Astrocyte of the spinal cord (primary cell): ENCODE measurements at regions not wholly inside any gene's neighbourhood (a gene's known extent, or its start where the extent isn't known, plus 50 kb on each side); places are given as distances from the start of the nearest gene placed in this dataset.

Experiments
- DNase-seq: peaks from one replicate; pipeline ENCODE4 v3.0.0; 2011; ENCODE audit warnings: low read depth, low spot score
- H3K4me3 ChIP-seq: 2 replicates; pipeline ENCODE4 v1.5.1; 2011; ENCODE audit warnings: low read depth, mild to moderate bottlenecking, low read length, moderate library complexity
- CTCF ChIP-seq: IDR thresholded peaks from 2 replicates; pipeline ENCODE4 v1.5.1; 2012; ENCODE audit warnings: low read depth, mild to moderate bottlenecking, low read length, inconsistent platforms
- in situ Hi-C: cut with HindIII; loops from 2 replicates; pipeline ENCODE4 v1.10.0; 2017; ENCODE audit warnings: low sequenced_read_pairs

- DNase-seq = no peak
- TF ChIP-seq CTCF = no peak
- in situ Hi-C loops = no loop called here
- H3K4me3 ChIP-seq = no peak overlapping the region
These were observed 810.1 kb upstream of the CELF2 start for GRCh38 chr10:10207538-10207937.

GRCh38 chr10:10208196-10208595 lies 809.5 kb upstream of the CELF2 start:
- DNase-seq = no peak
- in situ Hi-C loops = no loop called here
- no peak for TF ChIP-seq CTCF
- no peak overlapping the region for H3K4me3 ChIP-seq

GRCh38 chr10:10209167-10209566 lies 808.5 kb upstream of the CELF2 start:
- in situ Hi-C loops = no loop called here
- TF ChIP-seq CTCF = no peak
- no peak overlapping the region for H3K4me3 ChIP-seq
- no peak for DNase-seq

GRCh38 chr10:10211409-10211808 lies 806.3 kb upstream of the CELF2 start:
- in situ Hi-C loops = no loop called here
- no peak for DNase-seq
- no peak for TF ChIP-seq CTCF
- no peak overlapping the region for H3K4me3 ChIP-seq

GRCh38 chr10:10213237-10213636 lies 804.4 kb upstream of the CELF2 start:
- DNase-seq = no peak
- TF ChIP-seq CTCF = no peak
- H3K4me3 ChIP-seq = no peak overlapping the region
- in situ Hi-C loops = no loop called here

- in situ Hi-C loops = no loop called here
- DNase-seq = no peak
- TF ChIP-seq CTCF = no peak
- no peak overlapping the region for H3K4me3 ChIP-seq
These were observed 795.3 kb upstream of the CELF2 start for GRCh38 chr10:10222304-10222841.

- H3K4me3 ChIP-seq = no peak overlapping the region
- in situ Hi-C loops = no loop called here
- no peak for TF ChIP-seq CTCF
- DNase-seq = no peak
These were observed 794.5 kb upstream of the CELF2 start for GRCh38 chr10:10223131-10223530.
